IMR-90 (cell line): ENCODE measurements at regions not wholly inside any gene's neighbourhood (a gene's known extent, or its start where the extent isn't known, plus 50 kb on each side); places are given as distances from the start of the nearest gene placed in this dataset.
A peak's percentile ranks its signal among the peaks of the same experiment; 100 is the strongest.

Experiments used
- ATAC-seq: fragments of 200-7000 bp; cut with Tn5 transposase; 2 replicates; pipeline ENCODE4 v1.9.1; 2020; ENCODE audit warnings: low read depth, mild to moderate bottlenecking, moderate library complexity
- BruUV-seq: library from RNA; stranded (reverse); fragments of 400-500 nt; replicated peaks from 2 replicates; lab custom pipeline; 2021; lab: Mats Ljungman, UMichigan
- CTCF ChIA-PET: fragments of 300-600 bp; formaldehyde crosslinking; extraction: SDS; loops from one replicate; lab custom pipeline; 2021; ENCODE audit warnings: antibody characterized with exemption; lab: Yijun Ruan, JAX
- POLR2A ChIA-PET: fragments of 300-600 bp; sonication (Branson Sonifier 250); formaldehyde crosslinking; loops from one replicate; lab custom pipeline; 2022; ENCODE audit warnings: antibody characterized with exemption; ENCODE audit not compliant: unreplicated experiment; lab: Charles Lee
- DNase-seq: peaks from one replicate; pipeline ENCODE4 v3.0.0; 2013
- H2AFZ ChIP-seq: replicated peaks from 2 replicates; pipeline ENCODE3; 2013; ENCODE audit warnings: low read length, mild to moderate bottlenecking; ENCODE audit not compliant: poor library complexity
- H2AK5ac ChIP-seq: 2 replicates; pipeline ENCODE4 v1.6.1; 2013; ENCODE audit warnings: low read depth, low read length, inconsistent platforms
- H2AK9ac ChIP-seq: replicated peaks from 2 replicates; pipeline ENCODE3; 2013; ENCODE audit warnings: mild to moderate bottlenecking, low read depth, low read length, moderate library complexity; ENCODE audit not compliant: poor library complexity
- H2BK120ac ChIP-seq: 2 replicates; pipeline ENCODE4 v1.6.1; 2013; ENCODE audit warnings: low read depth, low read length, inconsistent platforms
- H2BK15ac ChIP-seq: 3 replicates; pipeline ENCODE4 v1.6.1; 2013; ENCODE audit warnings: low read depth, low read length, inconsistent platforms
- H2BK20ac ChIP-seq: 2 replicates; pipeline ENCODE4 v1.6.1; 2013; ENCODE audit warnings: low read depth, mild to moderate bottlenecking, inconsistent platforms, low read length, moderate library complexity
- H2BK5ac ChIP-seq: 2 replicates; pipeline ENCODE4 v1.6.1; 2013; ENCODE audit warnings: mild to moderate bottlenecking, low read depth, low read length, inconsistent platforms; ENCODE audit not compliant: poor library complexity, severe bottlenecking
- H3K14ac ChIP-seq: replicated peaks from 2 replicates; pipeline ENCODE4 v1.6.1; 2013; ENCODE audit warnings: low read depth, low read length, inconsistent platforms
- H3K18ac ChIP-seq: 2 replicates; pipeline ENCODE4 v1.6.1; 2013; ENCODE audit warnings: low read depth, low read length, control low read depth
- H3K23ac ChIP-seq: 2 replicates; pipeline ENCODE4 v1.6.1; 2013; ENCODE audit warnings: low read depth, low read length, inconsistent platforms
- H3K27ac ChIP-seq: 2 replicates; pipeline ENCODE4 v1.5.1; 2013; ENCODE audit warnings: mild to moderate bottlenecking, control low read depth, low read length; ENCODE audit not compliant: insufficient read depth
- H3K27me3 ChIP-seq: 2 replicates; pipeline ENCODE4 v1.6.1; 2013; ENCODE audit warnings: low read length; ENCODE audit not compliant: control insufficient read depth, insufficient read depth
- H3K36me3 ChIP-seq: 2 replicates; pipeline ENCODE4 v1.6.1; 2013; ENCODE audit warnings: low read length, mixed read lengths; ENCODE audit not compliant: control insufficient read depth, insufficient read depth
- H3K4ac ChIP-seq: 2 replicates; pipeline ENCODE4 v1.6.1; 2013; ENCODE audit warnings: low read depth, low read length, inconsistent platforms
- H3K4me1 ChIP-seq: 2 replicates; pipeline ENCODE4 v1.6.1; 2013; ENCODE audit warnings: low read length, mixed read lengths; ENCODE audit not compliant: control insufficient read depth, insufficient read depth
- H3K4me2 ChIP-seq: 2 replicates; pipeline ENCODE4 v1.6.1; 2013; ENCODE audit warnings: low read depth, mild to moderate bottlenecking, control low read depth, low read length, moderate library complexity
- H3K4me3 ChIP-seq: 2 replicates; pipeline ENCODE4 v1.5.1; 2013; ENCODE audit warnings: low read depth, mild to moderate bottlenecking, control low read depth, low read length, moderate library complexity; ENCODE audit not compliant: insufficient read depth
- H3K56ac ChIP-seq: 2 replicates; pipeline ENCODE4 v1.6.1; 2013; ENCODE audit warnings: low read length, inconsistent platforms; ENCODE audit not compliant: insufficient read depth; ENCODE audit errors: extremely low read depth
- H3K79me1 ChIP-seq, 2 experiments: 2 replicates each; pipeline ENCODE4 v1.6.1; 2013; ENCODE audit warnings: low read length in 2 of 2, inconsistent platforms in 1 of 2, low read depth in 1 of 2
- H3K9ac ChIP-seq: 2 replicates; pipeline ENCODE4 v1.6.1; 2013; ENCODE audit warnings: low read depth, low read length, control low read depth
- H3K9me1 ChIP-seq: 2 replicates; pipeline ENCODE4 v1.6.1; 2013; ENCODE audit warnings: low read length, inconsistent platforms; ENCODE audit not compliant: insufficient read depth
- H3K9me3 ChIP-seq: 2 replicates; pipeline ENCODE4 v1.6.1; 2013; ENCODE audit warnings: low read length; ENCODE audit not compliant: control insufficient read depth, insufficient read depth
- H4K20me1 ChIP-seq: 2 replicates; pipeline ENCODE4 v1.6.1; 2013; ENCODE audit warnings: low read length, inconsistent platforms; ENCODE audit not compliant: insufficient read depth
- H4K5ac ChIP-seq: 2 replicates; pipeline ENCODE4 v1.6.1; 2013; ENCODE audit warnings: mild to moderate bottlenecking, low read depth, low read length, control low read depth
- H4K8ac ChIP-seq, 2 experiments: 2 replicates each; pipeline ENCODE4 v1.6.1; 2013; ENCODE audit warnings: low read depth in 2 of 2, low read length in 2 of 2, control low read depth in 1 of 2, inconsistent platforms in 1 of 2
- H4K91ac ChIP-seq: 2 replicates; pipeline ENCODE4 v1.6.1; 2013; ENCODE audit warnings: low read depth, low read length, inconsistent platforms; ENCODE audit not compliant: insufficient read depth
- BHLHE40 ChIP-seq: fragments of 150-350 bp; IDR thresholded peaks from 2 replicates; pipeline ENCODE4 v1.6.1; 2016; ENCODE audit warnings: mild to moderate bottlenecking, low read depth, low read length
- CEBPB ChIP-seq: IDR thresholded peaks from 2 replicates; pipeline ENCODE4 v1.6.1; 2012; ENCODE audit warnings: low read depth, low read length, improper control_type of control experiment
- CHD1 ChIP-seq: IDR thresholded peaks from 2 replicates; pipeline ENCODE4 v1.6.1; 2012; ENCODE audit warnings: low read depth, low read length, improper control_type of control experiment
- CTCF ChIP-seq: conservative IDR thresholded peaks from 2 replicates; pipeline ENCODE4 v1.5.1; 2012; ENCODE audit warnings: mild to moderate bottlenecking, low read depth, low read length, improper control_type of control experiment
- ELK1 ChIP-seq: fragments of 150-350 bp; IDR thresholded peaks from 2 replicates; pipeline ENCODE4 v1.6.1; 2016; ENCODE audit warnings: low read depth, mild to moderate bottlenecking, low read length, moderate library complexity, borderline replicate concordance
- FOS ChIP-seq: fragments of 150-350 bp; IDR thresholded peaks from 2 replicates; pipeline ENCODE4 v1.6.1; 2016; ENCODE audit warnings: low read depth, low read length
- MAFK ChIP-seq: IDR thresholded peaks from 2 replicates; pipeline ENCODE4 v1.6.1; 2012; ENCODE audit warnings: low read depth, low read length, improper control_type of control experiment
- MAZ ChIP-seq: IDR thresholded peaks from 2 replicates; pipeline ENCODE4 v1.6.1; 2012; ENCODE audit warnings: low read depth, mild to moderate bottlenecking, low read length, improper control_type of control experiment, moderate library complexity, borderline replicate concordance
- MXI1 ChIP-seq: IDR thresholded peaks from 2 replicates; pipeline ENCODE4 v1.6.1; 2012; ENCODE audit warnings: low read depth, mild to moderate bottlenecking, low read length, moderate library complexity, borderline replicate concordance
- NFE2L2 ChIP-seq: fragments of 150-350 bp; IDR thresholded peaks from 2 replicates; pipeline ENCODE4 v1.6.1; 2016; ENCODE audit warnings: low read depth, mild to moderate bottlenecking, low read length
- POLR2A ChIP-seq: IDR thresholded peaks from 2 replicates; pipeline ENCODE4 v1.6.1; 2012; ENCODE audit warnings: mild to moderate bottlenecking, low read depth, low read length
- RAD21 ChIP-seq: IDR thresholded peaks from 2 replicates; pipeline ENCODE4 v1.6.1; 2012; ENCODE audit warnings: low read length, improper control_type of control experiment
- RCOR1 ChIP-seq: IDR thresholded peaks from 2 replicates; pipeline ENCODE4 v1.6.1; 2012; ENCODE audit warnings: mild to moderate bottlenecking, low read length, improper control_type of control experiment; ENCODE audit not compliant: insufficient replicate concordance
- RFX5 ChIP-seq: IDR thresholded peaks from 2 replicates; pipeline ENCODE4 v1.8.0; 2012; ENCODE audit warnings: low read depth, mild to moderate bottlenecking, low read length, moderate library complexity
- SMC3 ChIP-seq: fragments of 150-350 bp; IDR thresholded peaks from 2 replicates; pipeline ENCODE4 v1.6.1; 2016; ENCODE audit warnings: low read depth, mild to moderate bottlenecking, antibody characterized with exemption, low read length, moderate library complexity
- USF2 ChIP-seq: fragments of 150-350 bp; IDR thresholded peaks from 2 replicates; pipeline ENCODE4 v1.6.1; 2017; ENCODE audit warnings: mild to moderate bottlenecking, antibody characterized with exemption, low read length, low read depth
- WGBS, 2 experiments: methylation state at CpG; one replicate each; pipeline versions ENCODE4 v1.1.5 to v1.1.7; 2013; ENCODE audit warnings: missing lambda C conversion rate in 2 of 2; ENCODE audit not compliant: insufficient read length in 1 of 2; ENCODE audit errors: extremely low coverage in 2 of 2; 5-methylcytosine and 5-hydroxymethylcytosine counted together
- dilution Hi-C: fragments of 300-500 bp; cut with HindIII; formaldehyde crosslinking; loops from one replicate; pipeline ENCODE4 v1.14.3; 2018; ENCODE audit warnings: low sequenced_read_pairs; ENCODE audit not compliant: unreplicated experiment
- in situ Hi-C: fragments of 300-500 bp; cut with MboI; formaldehyde crosslinking; loops from 3 replicates; pipeline ENCODE4 v1.14.3; 2019; ENCODE audit warnings: low sequenced_read_pairs, inconsistent platforms, mixed read lengths
- intact Hi-C: fragments of 100-400 bp; cut with micrococcal nuclease; formaldehyde crosslinking; loops from 2 replicates; pipeline ENCODE4 v1.10.0; 2022

- H3K4ac ChIP-seq: no peak overlapping the region
- DNase-seq (no peak), ATAC-seq (no peak)
- no peak overlapping the region for H3K14ac ChIP-seq
- no peak overlapping the region for H3K18ac ChIP-seq
- ChIA-PET POLR2A (no interaction called here), CTCF (interaction anchor here (0.7 kb wide), 1 partner anchor 19 kb away, joined by 3 read pairs; no protein-coding TSS in a partner anchor)
- H2AFZ ChIP-seq: peak overlapping the region; percentile 65
- no peak overlapping the region for H3K56ac ChIP-seq
- TF ChIP-seq RAD21: no peak
- no peak for TF ChIP-seq MXI1
- TF ChIP-seq CEBPB: no peak
- no peak for TF ChIP-seq RCOR1
- no peak for TF ChIP-seq NFE2L2
- TF ChIP-seq SMC3: no peak
- no peak for TF ChIP-seq MAZ
- no peak for TF ChIP-seq CTCF
- no peak for TF ChIP-seq FOS
- no peak for TF ChIP-seq ELK1
- TF ChIP-seq POLR2A: no peak
- TF ChIP-seq MAFK: no peak
- TF ChIP-seq BHLHE40: no peak
- TF ChIP-seq RFX5: no peak
- TF ChIP-seq CHD1: no peak
- no peak for TF ChIP-seq USF2
- H2BK20ac ChIP-seq: no peak overlapping the region
- no peak overlapping the region for H4K5ac ChIP-seq
- no peak overlapping the region for H3K27ac ChIP-seq
- no peaks in the 10 kb centered on the region; the same call in 1 of the 2 replicates for H3K9me3 ChIP-seq
- 0 out of 2 replicates have a peak overlapping the region, but pooled peaks have one; percentile 54 for H2AK5ac ChIP-seq
- H4K8ac ChIP-seq: no peak overlapping the region
- WGBS, 2 experiments: 20% methylated on average over 1 of the region's 12 CpGs; no CpG with 5 or more reads in 1 of the 2 experiments
- intact Hi-C loops (no loop called here), dilution Hi-C loops (no loop called here), in situ Hi-C loops (loop anchor here (5.0 kb wide), 1 partner anchor 52 kb away; no protein-coding TSS in a partner anchor)
- BruUV-seq: no TSS peak
- H2BK5ac ChIP-seq: no peak overlapping the region
- peak overlapping the region; percentile 7 for H2AK9ac ChIP-seq
- no peaks in the 10 kb centered on the region for H3K79me1 ChIP-seq
- H3K4me3 ChIP-seq: no peak overlapping the region
- H2BK120ac ChIP-seq: 0 out of 2 replicates have a peak overlapping the region, but pooled peaks have one; percentile 13
- H3K23ac ChIP-seq: no peak overlapping the region
- no peaks in the 10 kb centered on the region for H3K27me3 ChIP-seq
- H3K36me3 ChIP-seq: no peaks in the 10 kb centered on the region
- no peak overlapping the region for H3K4me2 ChIP-seq
- H2BK15ac ChIP-seq: peak overlapping the region; percentile 83; the same call in 2 of the 3 replicates
- H3K9ac ChIP-seq: no peak overlapping the region
- H4K20me1 ChIP-seq: no peaks in the 10 kb centered on the region
- H3K9me1 ChIP-seq: peaks cover 9% of the 10 kb centered on the region
- no peak overlapping the region for H4K91ac ChIP-seq
- peaks cover 11% of the 10 kb centered on the region for H3K4me1 ChIP-seq
Observed at GRCh38 chr17:17400070-17400469, 76.7 kb upstream of the MED9 start.
